Trophoblast cell (in vitro differentiated cells and primary cell): ENCODE measurements at regions not wholly inside any gene's neighbourhood (a gene's known extent, or its start where the extent isn't known, plus 50 kb on each side); places are given as distances from the start of the nearest gene placed in this dataset.

Experiments used
- DNase-seq, 2 donors: peaks; one replicate each; pipeline ENCODE4 v3.0.0-alpha.2; 2016
- H2AFZ ChIP-seq: 2 replicates; pipeline ENCODE4 v1.6.1; 2013; ENCODE audit warnings: low read length, moderate library complexity, mild to moderate bottlenecking; ENCODE audit not compliant: insufficient read depth, poor library complexity
- H2AK5ac ChIP-seq: 2 replicates; pipeline ENCODE4 v1.6.1; 2013; ENCODE audit warnings: mild to moderate bottlenecking, low read length
- H2BK120ac ChIP-seq: 2 replicates; pipeline ENCODE4 v1.6.1; 2013; ENCODE audit warnings: low read length, mild to moderate bottlenecking, moderate library complexity; ENCODE audit not compliant: insufficient read depth, poor library complexity
- H2BK12ac ChIP-seq: 2 replicates; pipeline ENCODE4 v1.6.1; 2013; ENCODE audit warnings: mild to moderate bottlenecking, low read length, moderate library complexity
- H2BK5ac ChIP-seq: 2 replicates; pipeline ENCODE4 v1.6.1; 2013; ENCODE audit warnings: low read length, low read depth, moderate library complexity, mild to moderate bottlenecking; ENCODE audit not compliant: poor library complexity
- H3K14ac ChIP-seq: 2 replicates; pipeline ENCODE4 v1.6.1; 2013; ENCODE audit warnings: mild to moderate bottlenecking, low read length
- H3K18ac ChIP-seq: 2 replicates; pipeline ENCODE4 v1.6.1; 2013; ENCODE audit warnings: mild to moderate bottlenecking, low read length
- H3K23ac ChIP-seq: 2 replicates; pipeline ENCODE4 v1.6.1; 2013; ENCODE audit warnings: low read length
- H3K27ac ChIP-seq: 2 replicates; pipeline ENCODE4 v1.5.1; 2013; ENCODE audit warnings: low read depth, mild to moderate bottlenecking, inconsistent platforms, low read length, moderate library complexity
- H3K27me3 ChIP-seq: 2 replicates; pipeline ENCODE4 v1.6.1; 2013; ENCODE audit warnings: inconsistent platforms, mild to moderate bottlenecking, low read length, moderate library complexity; ENCODE audit not compliant: insufficient read depth
- H3K36me3 ChIP-seq, 2 experiments: 1 replicate in 1 of 2; 2 replicates in 1 of 2; pipeline ENCODE4 v1.6.1; 2013; ENCODE audit warnings: low read length in 2 of 2, mild to moderate bottlenecking in 2 of 2, moderate library complexity in 1 of 2; ENCODE audit not compliant: insufficient read depth in 2 of 2, control insufficient read depth in 1 of 2
- H3K4ac ChIP-seq: 2 replicates; pipeline ENCODE4 v1.6.1; 2013; ENCODE audit warnings: low read depth, mild to moderate bottlenecking, low read length, moderate library complexity
- H3K4me1 ChIP-seq, 2 experiments: 1 replicate in 1 of 2; 2 replicates in 1 of 2; pipeline ENCODE4 v1.6.1; 2013; ENCODE audit warnings: low read length in 2 of 2, mild to moderate bottlenecking in 2 of 2, moderate library complexity in 1 of 2; ENCODE audit not compliant: insufficient read depth in 2 of 2, control insufficient read depth in 1 of 2
- H3K4me2 ChIP-seq: 2 replicates; pipeline ENCODE4 v1.6.1; 2013; ENCODE audit warnings: inconsistent platforms, mild to moderate bottlenecking, low read length, moderate library complexity
- H3K4me3 ChIP-seq: 2 replicates; pipeline ENCODE4 v1.5.1; 2013; ENCODE audit warnings: mild to moderate bottlenecking, low read depth, low read length, inconsistent platforms
- H3K79me1 ChIP-seq: one replicate; pipeline ENCODE4 v1.6.1; 2013; ENCODE audit warnings: low read length
- H3K79me2 ChIP-seq: 2 replicates; pipeline ENCODE4 v1.6.1; 2013; ENCODE audit warnings: low read length, mild to moderate bottlenecking; ENCODE audit not compliant: control insufficient read depth, insufficient read depth, poor library complexity
- H3K9ac ChIP-seq: 2 replicates; pipeline ENCODE4 v1.6.1; 2013; ENCODE audit warnings: mild to moderate bottlenecking, low read length
- H3K9me3 ChIP-seq: 2 replicates; pipeline ENCODE4 v1.6.1; 2013; ENCODE audit warnings: low read depth, mild to moderate bottlenecking, control low read depth, inconsistent platforms, low read length; ENCODE audit not compliant: insufficient read depth
- H4K12ac ChIP-seq: 2 replicates; pipeline ENCODE4 v1.6.1; 2013; ENCODE audit warnings: low read depth, mild to moderate bottlenecking, low read length, moderate library complexity
- H4K8ac ChIP-seq: 2 replicates; pipeline ENCODE4 v1.6.1; 2013; ENCODE audit warnings: low read depth, mild to moderate bottlenecking, low read length, moderate library complexity
- H4K91ac ChIP-seq: one replicate; pipeline ENCODE4 v1.6.1; 2013; ENCODE audit warnings: low read depth, mild to moderate bottlenecking, low read length, moderate library complexity
- WGBS: extraction: QIAGEN DNeasy Blood & Tissue Kit; methylation state at CpG from one replicate; pipeline ENCODE4 v1.1.7; 2013; ENCODE audit warnings: missing lambda C conversion rate; ENCODE audit not compliant: insufficient read length, insufficient coverage; ENCODE audit errors: extremely low coverage; 5-methylcytosine and 5-hydroxymethylcytosine counted together

- Histone ChIP-seq H3K27ac (no peak overlapping the region), H3K4ac (no peak overlapping the region), H3K4me3 (no peak overlapping the region), H3K36me3 (no peaks in the 10 kb centered on the region), H3K18ac (no peak overlapping the region), H3K9ac (no peak overlapping the region), H4K8ac (no peak overlapping the region), H3K4me2 (no peak overlapping the region), H3K27me3 (no peaks in the 10 kb centered on the region), H2AFZ (no peak overlapping the region), H4K12ac (no peak overlapping the region), H3K79me1 (no peaks in the 10 kb centered on the region), H3K23ac (no peak overlapping the region), H2BK5ac (no peak overlapping the region), H3K79me2 (no peaks in the 10 kb centered on the region), H3K9me3 (no peaks in the 10 kb centered on the region), H2BK120ac (no peak overlapping the region), H4K91ac (no peak overlapping the region), H3K4me1 (no peaks in the 10 kb centered on the region), H2BK12ac (no peak overlapping the region), H2AK5ac (no peak overlapping the region), H3K14ac (no peak overlapping the region)
- no CpG with 5 or more reads among the region's 10 CpGs for WGBS
- DNase-seq: no peak
Measured at GRCh38 chr18:10247742-10248082, 206.7 kb upstream of the APCDD1 start.

- H3K27me3 ChIP-seq: no peaks in the 10 kb centered on the region
Measured at GRCh38 chr18:10248738-10249137, 205.7 kb upstream of the APCDD1 start.

GRCh38 chr18:10249270-10249669, 205.2 kb upstream of the APCDD1 start:
- H4K12ac ChIP-seq: no peak overlapping the region
- no peak overlapping the region for H3K18ac ChIP-seq
- no peak overlapping the region for H3K4ac ChIP-seq
- H2BK12ac ChIP-seq: no peak overlapping the region
- no peak overlapping the region for H2BK5ac ChIP-seq
- no peak overlapping the region for H3K4me3 ChIP-seq
- no peak overlapping the region for H4K91ac ChIP-seq
- no peak overlapping the region for H2BK120ac ChIP-seq
- H3K4me2 ChIP-seq: no peak overlapping the region
- no peak overlapping the region for H3K9ac ChIP-seq
- no peaks in the 10 kb centered on the region for H3K4me1 ChIP-seq
- no peaks in the 10 kb centered on the region for H3K79me2 ChIP-seq
- no peak overlapping the region for H3K14ac ChIP-seq
- no peaks in the 10 kb centered on the region for H3K27me3 ChIP-seq
- no peaks in the 10 kb centered on the region for H3K9me3 ChIP-seq
- no peak overlapping the region for H4K8ac ChIP-seq
- no peak overlapping the region for H3K23ac ChIP-seq
- no peak overlapping the region for H2AK5ac ChIP-seq
- H3K79me1 ChIP-seq: no peaks in the 10 kb centered on the region
- DNase-seq: no peak
- no peak overlapping the region for H2AFZ ChIP-seq
- H3K36me3 ChIP-seq: no peaks in the 10 kb centered on the region
- no CpG with 5 or more reads among the region's 3 CpGs for WGBS
- H3K27ac ChIP-seq: no peak overlapping the region

More at GRCh38 chr18:10248738-10249137, 205.7 kb upstream of the APCDD1 start:
- Histone ChIP-seq H3K9ac (no peak overlapping the region), H2BK120ac (no peak overlapping the region), H3K27ac (no peak overlapping the region), H3K79me2 (no peaks in the 10 kb centered on the region), H3K4me1 (no peaks in the 10 kb centered on the region), H2AK5ac (no peak overlapping the region), H3K4me2 (no peak overlapping the region), H2BK12ac (no peak overlapping the region), H3K14ac (no peak overlapping the region), H3K23ac (no peak overlapping the region), H3K18ac (no peak overlapping the region), H4K8ac (no peak overlapping the region), H4K91ac (no peak overlapping the region), H4K12ac (no peak overlapping the region), H2AFZ (no peak overlapping the region), H3K36me3 (no peaks in the 10 kb centered on the region), H3K79me1 (no peaks in the 10 kb centered on the region), H3K9me3 (no peaks in the 10 kb centered on the region), H3K4ac (no peak overlapping the region), H3K4me3 (no peak overlapping the region), H2BK5ac (no peak overlapping the region)
- DNase-seq: no peak
- no CpG with 5 or more reads among the region's 5 CpGs for WGBS

GRCh38 chr18:10249801-10250200, 204.6 kb upstream of the APCDD1 start:
- Histone ChIP-seq H3K27me3 (no peaks in the 10 kb centered on the region), H2BK12ac (no peak overlapping the region), H3K9me3 (no peaks in the 10 kb centered on the region), H2AFZ (no peak overlapping the region), H4K12ac (no peak overlapping the region), H4K8ac (no peak overlapping the region), H3K9ac (no peak overlapping the region), H4K91ac (no peak overlapping the region), H3K23ac (no peak overlapping the region), H3K4me2 (no peak overlapping the region), H2BK5ac (no peak overlapping the region), H3K18ac (no peak overlapping the region), H3K4me3 (no peak overlapping the region), H2AK5ac (no peak overlapping the region), H3K79me2 (no peaks in the 10 kb centered on the region), H3K36me3 (no peaks in the 10 kb centered on the region), H3K4me1 (no peaks in the 10 kb centered on the region), H2BK120ac (no peak overlapping the region), H3K27ac (no peak overlapping the region), H3K14ac (no peak overlapping the region), H3K79me1 (no peaks in the 10 kb centered on the region), H3K4ac (no peak overlapping the region)
- WGBS: no CpG with 5 or more reads among the region's 1 CpG
- DNase-seq: no peak
